Activated CD4-positive, alpha-beta T cell treated with anti-CD3 and anti-CD28 coated beads for 1 hour (primary cell): ENCODE measurements at regions not wholly inside any gene's neighbourhood (a gene's known extent, or its start where the extent isn't known, plus 50 kb on each side); places are given as distances from the start of the nearest gene placed in this dataset.

Experiments
- DNase-seq: peaks from one replicate; pipeline ENCODE4 v3.0.0-alpha.2; 2020

- DNase-seq, result peak; percentile 93
Observed at GRCh38 chr13:99436686-99437416, 64.4 kb upstream of the TM9SF2 start.

GRCh38 chr13:99439048-99439447 is 62.2 kb upstream of the TM9SF2 start:
- DNase-seq, result no peak

- no peak for DNase-seq
Observed at GRCh38 chr13:99439850-99440604, 61.2 kb upstream of the TM9SF2 start.

GRCh38 chr13:99442273-99442895 is 58.9 kb upstream of the TM9SF2 start:
- no peak for DNase-seq

GRCh38 chr13:99446242-99446641 is 55.0 kb upstream of the TM9SF2 start:
- no peak for DNase-seq

- no peak for DNase-seq
Observed at GRCh38 chr13:99448546-99448945, 52.7 kb upstream of the TM9SF2 start.

GRCh38 chr13:99450416-99450815 is 50.9 kb upstream of the TM9SF2 start:
- DNase-seq, result no peak
